ENCODE measurements at regions not wholly inside any gene's neighbourhood (a gene's known extent, or its start where the extent isn't known, plus 50 kb on each side); places are given as distances from the start of the nearest gene placed in this dataset.

GRCh38 chr12:18992336-18992735 is 137.2 kb upstream of the PLEKHA5 start:
- FAIRE-seq = no peak
- no peak for DNase-seq (ENCODE audit: low read depth in 1 of 2, low spot score in 1 of 2)
- POLR2A ChIA-PET = no interaction called here
- 67% methylated on average over 2 of the region's 2 CpGs for WGBS (ENCODE audit: missing lambda C conversion rate)
- no peak overlapping the region for H3K27ac ChIP-seq
- no peak for ATAC-seq
- TF ChIP-seq CEBPB (IDR thresholded peaks at IDR 0.05) (no peak), ATOH8 (CRISPR knock-in tag; IDR thresholded peaks at IDR 0.05; ENCODE audit: low read depth) (no peak), RNF2 (IDR thresholded peaks at IDR 0.05; ENCODE audit: borderline replicate concordance, low read depth) (no peak), NFE2L2 (conservative IDR thresholded peaks at IDR 0.05; ENCODE audit: low read length) (no peak), SREBF2 (IDR thresholded peaks at IDR 0.05) (no peak), HOXB13 (CRISPR knock-in tag; IDR thresholded peaks at IDR 0.05; ENCODE audit: low read depth) (no peak), KDM1A (IDR thresholded peaks at IDR 0.05; ENCODE audit: low read depth) (no peak), EHF (CRISPR knock-in tag; IDR thresholded peaks at IDR 0.05) (no peak), TFCP2L1 (CRISPR knock-in tag; IDR thresholded peaks at IDR 0.05) (no peak), CHD2 (IDR thresholded peaks at IDR 0.05; ENCODE audit: low read length, partially characterized antibody) (no peak), EP300 (IDR thresholded peaks at IDR 0.05) (no peak), NR3C1 (IDR thresholded peaks at IDR 0.05) (no peak)
- TF ChIP-seq, protein P1, sequence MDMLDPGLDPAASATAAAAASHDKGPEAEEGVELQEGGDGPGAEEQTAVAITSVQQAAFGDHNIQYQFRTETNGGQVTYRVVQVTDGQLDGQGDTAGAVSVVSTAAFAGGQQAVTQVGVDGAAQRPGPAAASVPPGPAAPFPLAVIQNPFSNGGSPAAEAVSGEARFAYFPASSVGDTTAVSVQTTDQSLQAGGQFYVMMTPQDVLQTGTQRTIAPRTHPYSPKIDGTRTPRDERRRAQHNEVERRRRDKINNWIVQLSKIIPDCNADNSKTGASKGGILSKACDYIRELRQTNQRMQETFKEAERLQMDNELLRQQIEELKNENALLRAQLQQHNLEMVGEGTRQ (IDR thresholded peaks at IDR 0.05) = no peak
- CTCF ChIA-PET = interaction anchor here (0.6 kb wide), 2 partner anchors 9 to 143 kb away, joined by 3 to 4 read pairs; no protein-coding TSS in a partner anchor
- H3K4me2 ChIP-seq = no peak overlapping the region
- no peak overlapping the region for H3K4me3 ChIP-seq
- H3K4me1 ChIP-seq = no peaks in the 10 kb centered on the region
- no peaks in the 10 kb centered on the region for H3K9me3 ChIP-seq

DNA sequence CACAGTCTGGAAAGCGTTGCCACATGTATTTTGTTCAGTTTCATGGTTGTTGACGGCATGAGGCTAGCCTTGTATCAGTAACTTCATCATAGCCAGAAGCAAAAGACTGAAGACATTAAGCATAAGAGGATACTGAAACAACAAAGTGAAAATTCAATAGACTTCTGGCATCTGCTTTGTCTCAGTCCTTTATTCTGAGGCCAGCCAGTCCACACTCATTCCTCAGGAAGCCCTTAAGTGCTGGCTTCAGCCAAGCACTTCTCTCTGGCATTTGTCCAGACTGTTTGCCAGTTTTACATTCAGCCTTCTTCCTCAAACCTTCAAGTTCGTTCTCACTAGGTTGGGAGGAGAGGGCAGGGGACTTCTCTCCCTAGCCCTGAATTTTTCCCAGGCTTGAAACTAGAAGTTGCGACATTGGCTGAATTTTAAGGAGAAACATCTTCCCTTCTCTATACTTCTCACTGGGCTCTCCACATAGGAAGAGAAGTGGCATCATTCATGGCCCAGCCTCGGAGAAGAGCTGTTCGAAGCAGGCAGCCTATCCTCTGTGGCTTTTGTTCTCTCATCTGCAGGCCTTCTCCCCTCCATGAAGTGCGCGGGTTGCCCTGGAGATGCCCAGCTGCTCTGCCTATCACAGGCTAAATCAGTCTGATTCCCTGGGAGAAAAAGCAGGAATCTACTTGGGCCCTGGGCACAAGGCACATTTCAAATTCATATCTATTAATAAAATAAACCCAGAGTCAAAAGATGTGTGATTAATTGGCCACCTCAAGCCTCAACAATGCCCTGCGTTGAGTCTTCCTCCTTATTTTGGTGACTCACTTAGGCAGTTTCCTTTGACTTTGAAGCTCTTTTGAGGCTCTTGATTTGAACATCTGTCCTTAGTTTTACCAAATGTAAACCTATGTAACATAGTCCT is 130.9 kb upstream of the PLEKHA5 start:
- peak overlapping the region in 1 of 2 experiments; percentile 46; a peak in 1 of 6 replicates for H3K27ac ChIP-seq
- H3K4me3 ChIP-seq = no peak overlapping the region
- ChIA-PET POLR2A (no interaction called here), CTCF (no interaction called here)
- no peaks in the 10 kb centered on the region for H3K9me3 ChIP-seq
- DNase-seq (ENCODE audit: low read depth in 1 of 2, low spot score in 1 of 2) (peak in 1 of 2 experiments; percentile 11), ATAC-seq (peak; percentile 39 to 56; a peak in 4 of 6 replicates), FAIRE-seq (no peak)
- 57% methylated on average over 9 of the region's 9 CpGs for WGBS (ENCODE audit: missing lambda C conversion rate)
- peak overlapping the region; percentile 18; the same call in 1 of the 3 replicates for H3K4me2 ChIP-seq
- peaks cover 8% of the 10 kb centered on the region; the same call in 2 of the 3 replicates for H3K4me1 ChIP-seq
- TF ChIP-seq FOSL2 (IDR thresholded peaks at IDR 0.05) (no peak), FOSL2 (CRISPR knock-in tag; IDR thresholded peaks at IDR 0.05) (0 out of 2 replicates have a peak, but pooled peaks have one; percentile 27), EHMT2 (IDR thresholded peaks at IDR 0.05; ENCODE audit: low read depth) (no peak)

DNA sequence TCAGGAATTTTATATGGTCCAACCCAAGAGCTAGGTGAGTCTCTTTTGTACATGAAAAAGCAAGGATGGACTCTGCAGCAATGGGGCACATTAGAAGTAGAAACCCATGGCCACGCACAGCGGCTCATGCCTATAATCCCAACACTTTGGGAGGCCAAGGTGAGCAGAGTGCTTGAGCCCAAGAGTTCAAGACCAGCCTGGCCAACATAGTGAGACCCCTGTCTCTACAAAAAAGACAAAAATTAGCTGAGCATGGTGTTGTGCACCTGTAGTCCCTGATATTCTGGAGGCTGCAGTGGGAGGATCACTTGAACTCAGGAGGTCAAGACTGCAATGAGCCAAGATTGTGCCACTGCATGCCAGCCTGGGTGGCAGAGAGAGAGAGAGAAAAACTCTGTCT is 128.7 kb upstream of the PLEKHA5 start:
- ATAC-seq (no peak), FAIRE-seq (no peak), DNase-seq (ENCODE audit: low read depth in 1 of 2, low spot score in 1 of 2) (no peak)
- H3K4me3 ChIP-seq = no peak overlapping the region
- peaks cover 8% of the 10 kb centered on the region; the same call in 2 of the 3 replicates for H3K4me1 ChIP-seq
- no peak overlapping the region for H3K27ac ChIP-seq
- ChIA-PET CTCF (no interaction called here), POLR2A (no interaction called here)
- WGBS (ENCODE audit: missing lambda C conversion rate) = 94% methylated on average over 2 of the region's 2 CpGs
- H3K9me3 ChIP-seq = no peaks in the 10 kb centered on the region
- H3K4me2 ChIP-seq = no peak overlapping the region
- TF ChIP-seq BHLHE40 (IDR thresholded peaks at IDR 0.05; ENCODE audit: low read depth, low read length) = no peak
- no peak for TF ChIP-seq HDAC2 (IDR thresholded peaks at IDR 0.05)
- no peak for TF ChIP-seq FOSB (CRISPR knock-in tag; IDR thresholded peaks at IDR 0.05)
- TF ChIP-seq NFE2L2 (conservative IDR thresholded peaks at IDR 0.05; ENCODE audit: low read length) = no peak
- TF ChIP-seq FOSL2 (IDR thresholded peaks at IDR 0.05) = no peak
- no peak for TF ChIP-seq FOSL2 (CRISPR knock-in tag; IDR thresholded peaks at IDR 0.05)
- TF ChIP-seq SMC3 (IDR thresholded peaks at IDR 0.05) = no peak
- no peak for TF ChIP-seq MAFK (IDR thresholded peaks at IDR 0.05; ENCODE audit: partially characterized antibody)
- TF ChIP-seq, protein P2, sequence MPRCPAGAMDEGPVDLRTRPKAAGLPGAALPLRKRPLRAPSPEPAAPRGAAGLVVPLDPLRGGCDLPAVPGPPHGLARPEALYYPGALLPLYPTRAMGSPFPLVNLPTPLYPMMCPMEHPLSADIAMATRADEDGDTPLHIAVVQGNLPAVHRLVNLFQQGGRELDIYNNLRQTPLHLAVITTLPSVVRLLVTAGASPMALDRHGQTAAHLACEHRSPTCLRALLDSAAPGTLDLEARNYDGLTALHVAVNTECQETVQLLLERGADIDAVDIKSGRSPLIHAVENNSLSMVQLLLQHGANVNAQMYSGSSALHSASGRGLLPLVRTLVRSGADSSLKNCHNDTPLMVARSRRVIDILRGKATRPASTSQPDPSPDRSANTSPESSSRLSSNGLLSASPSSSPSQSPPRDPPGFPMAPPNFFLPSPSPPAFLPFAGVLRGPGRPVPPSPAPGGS (IDR thresholded peaks at IDR 0.05) = no peak
- TF ChIP-seq RCOR1 (IDR thresholded peaks at IDR 0.05; ENCODE audit: low read depth, low read length) = no peak
- no peak for TF ChIP-seq KDM1A (IDR thresholded peaks at IDR 0.05; ENCODE audit: low read depth)
- no peak for TF ChIP-seq NR3C1 (IDR thresholded peaks at IDR 0.05)
- no peak for TF ChIP-seq EHMT2 (IDR thresholded peaks at IDR 0.05; ENCODE audit: low read depth)
- TF ChIP-seq ESRRA (IDR thresholded peaks at IDR 0.05; ENCODE audit: borderline replicate concordance, low read length) = no peak

All from A549 (cell line).